ENCODE measurements at regions not wholly inside any gene's neighbourhood (a gene's known extent, or its start where the extent isn't known, plus 50 kb on each side); places are given as distances from the start of the nearest gene placed in this dataset.
"Not testable (repeated sequence)": the region's sequence is repeated elsewhere in the genome, so short reads cannot be mapped to it uniquely, and the experiment has no call there.

- H3K9me3 Mint-ChIP-seq = peaks cover 5% of the 10 kb centered on the region
- no peak for DNase-seq
- H3K27ac Mint-ChIP-seq = no peak overlapping the region
- TF ChIP-seq CTCF (IDR thresholded peaks at IDR 0.05) = no peak
- H3K4me1 Mint-ChIP-seq = no peaks in the 10 kb centered on the region
- H3K27me3 Mint-ChIP-seq (ENCODE audit: low read depth, poor library complexity) = no peaks in the 10 kb centered on the region
- H3K4me3 Mint-ChIP-seq = no peak overlapping the region
- no peaks in the 10 kb centered on the region for H3K36me3 Mint-ChIP-seq (ENCODE audit: low read depth)
These were observed 110.9 kb upstream of the TSPAN8 start for GRCh38 chr12:71268598-71269280.

- Mint-ChIP-seq H3K4me1 (no peaks in the 10 kb centered on the region), H3K4me3 (no peak overlapping the region), H3K36me3 (ENCODE audit: low read depth) (no peaks in the 10 kb centered on the region), H3K27ac (no peak overlapping the region), H3K27me3 (ENCODE audit: low read depth, poor library complexity) (no peaks in the 10 kb centered on the region), H3K9me3 (peaks cover 11% of the 10 kb centered on the region)
- TF ChIP-seq CTCF (IDR thresholded peaks at IDR 0.05) = no peak
- DNase-seq = no peak
These were observed 108.8 kb upstream of the TSPAN8 start for GRCh38 chr12:71266606-71267005.

- not testable (repeated sequence) for H3K27ac Mint-ChIP-seq; DNase-seq; H3K4me3 Mint-ChIP-seq; H3K27me3 Mint-ChIP-seq (ENCODE audit: low read depth, poor library complexity); H3K36me3 Mint-ChIP-seq (ENCODE audit: low read depth); H3K4me1 Mint-ChIP-seq
- peaks cover 11% of the 10 kb centered on the region for H3K9me3 Mint-ChIP-seq
These were observed 107.9 kb upstream of the TSPAN8 start for GRCh38 chr12:71265731-71266130.

- H3K4me3 Mint-ChIP-seq = no peak overlapping the region
- DNase-seq = no peak
- H3K36me3 Mint-ChIP-seq (ENCODE audit: low read depth) = no peaks in the 10 kb centered on the region
- H3K4me1 Mint-ChIP-seq = no peaks in the 10 kb centered on the region
- no peaks in the 10 kb centered on the region for H3K27me3 Mint-ChIP-seq (ENCODE audit: low read depth, poor library complexity)
- H3K27ac Mint-ChIP-seq = no peak overlapping the region
- no peak for TF ChIP-seq CTCF (IDR thresholded peaks at IDR 0.05)
- peaks cover 11% of the 10 kb centered on the region for H3K9me3 Mint-ChIP-seq
These were observed 104.7 kb upstream of the TSPAN8 start for GRCh38 chr12:71262466-71262865.

GRCh38 chr12:71252473-71252872 is 94.7 kb upstream of the TSPAN8 start:
- Mint-ChIP-seq H3K36me3 (ENCODE audit: low read depth) (peaks cover 12% of the 10 kb centered on the region), H3K9me3 (peaks cover 41% of the 10 kb centered on the region), H3K27me3 (ENCODE audit: low read depth, poor library complexity) (peaks cover 3% of the 10 kb centered on the region), H3K27ac (no peak overlapping the region), H3K4me3 (no peak overlapping the region), H3K4me1 (no peaks in the 10 kb centered on the region)
- DNase-seq = no peak
- TF ChIP-seq CTCF (IDR thresholded peaks at IDR 0.05) = no peak

GRCh38 chr12:71250166-71250565 is 92.4 kb upstream of the TSPAN8 start:
- no peak overlapping the region for H3K4me3 Mint-ChIP-seq
- no peak overlapping the region for H3K27ac Mint-ChIP-seq
- no peaks in the 10 kb centered on the region for H3K4me1 Mint-ChIP-seq
- H3K27me3 Mint-ChIP-seq (ENCODE audit: low read depth, poor library complexity) = peaks cover 3% of the 10 kb centered on the region
- no peak for TF ChIP-seq CTCF (IDR thresholded peaks at IDR 0.05)
- peaks cover 12% of the 10 kb centered on the region for H3K36me3 Mint-ChIP-seq (ENCODE audit: low read depth)
- H3K9me3 Mint-ChIP-seq = peaks cover 43% of the 10 kb centered on the region
- DNase-seq = no peak
